ENCODE measurements at regions not wholly inside any gene's neighbourhood (a gene's known extent, or its start where the extent isn't known, plus 50 kb on each side); places are given as distances from the start of the nearest gene placed in this dataset.

GRCh38 chr6:54018722-54019121, 92.5 kb upstream of the MLIP start:
- TF ChIP-seq CTCF (conservative IDR thresholded peaks at IDR 0.05; ENCODE audit: low read depth, low read length) (no peak), EZH2 (IDR thresholded peaks at IDR 0.05; ENCODE audit: low read length, unreplicated experiment) (no peak), EZH2phosphoT487 (IDR thresholded peaks at IDR 0.05; ENCODE audit: borderline replicate concordance, low read length) (no peak)

Measured in PC-3 (cell line).